Endothelial cell of umbilical vein (primary cell): ENCODE measurements at regions not wholly inside any gene's neighbourhood (a gene's known extent, or its start where the extent isn't known, plus 50 kb on each side); places are given as distances from the start of the nearest gene placed in this dataset.

Experiments used
- BruUV-seq: library from RNA; stranded (reverse); fragments of 400-500 nt; replicated peaks from 2 replicates; lab custom pipeline; 2021; lab: Mats Ljungman, UMichigan
- CTCF ChIA-PET: fragments of 300-600, 350-600 bp; sonication (Branson Sonifier 250); formaldehyde crosslinking; loops from one replicate; lab custom pipeline; 2021; ENCODE audit warnings: antibody characterized with exemption, inconsistent platforms; lab: Charles Lee
- POLR2A ChIA-PET: fragments of 300-600, 350-600 bp; sonication (Branson Sonifier 250); formaldehyde crosslinking; loops from one replicate; lab custom pipeline; 2021; ENCODE audit warnings: antibody characterized with exemption, inconsistent platforms; lab: Charles Lee
- DNase-seq: peaks from one replicate; pipeline ENCODE4 v3.0.0-alpha.2; 2011; ENCODE audit warnings: low read depth, low spot score
- FAIRE-seq: peaks from 2 replicates; lab custom pipeline; 2011; peaks lifted over from hg19 to GRCh38; lab: Jason Lieb, UNC
- H2AFZ ChIP-seq: 2 replicates; pipeline ENCODE4 v1.6.0; 2012; ENCODE audit warnings: low read depth, low read length, control low read depth, inconsistent platforms
- H3K27ac ChIP-seq: 2 replicates; pipeline ENCODE4 v1.5.1; 2011; ENCODE audit warnings: low read depth, mild to moderate bottlenecking, control low read depth, low read length, moderate library complexity; ENCODE audit not compliant: insufficient read depth
- H3K27me3 ChIP-seq, 2 experiments: 2 replicates each; pipeline versions ENCODE4 v1.6.0 to v1.6.1; 2011; ENCODE audit warnings: low read length in 2 of 2, mixed read lengths in 1 of 2; ENCODE audit not compliant: control insufficient read depth in 2 of 2, insufficient read depth in 2 of 2
- H3K36me3 ChIP-seq, 2 experiments: 2 replicates in 1 of 2; 3 replicates in 1 of 2; pipeline ENCODE4 v1.5.1; 2011; ENCODE audit warnings: low read length in 2 of 2, mild to moderate bottlenecking in 1 of 2, moderate library complexity in 1 of 2; ENCODE audit not compliant: control insufficient read depth in 2 of 2, insufficient read depth in 2 of 2; ENCODE audit errors: extremely low read depth in 1 of 2
- H3K4me1 ChIP-seq: 3 replicates; pipeline ENCODE4 v1.5.1; 2011; ENCODE audit warnings: mild to moderate bottlenecking, low read length; ENCODE audit not compliant: control insufficient read depth, insufficient read depth; ENCODE audit errors: extremely low read depth
- H3K4me2 ChIP-seq: 2 replicates; pipeline ENCODE4 v1.6.1; 2011; ENCODE audit warnings: low read length, control low read depth, mixed read lengths; ENCODE audit not compliant: insufficient read depth
- H3K4me3 ChIP-seq, 3 experiments: fragments of 200-600 bp in 1 of 3; sonication (generic), shearing (Covaris generic) in 1 of 3; replicated peaks in 1 of 3; 2 replicates each; pipeline ENCODE4 v1.5.1; 2011 to 2016; ENCODE audit warnings: control low read depth in 3 of 3, low read length in 3 of 3, mild to moderate bottlenecking in 2 of 3, inconsistent platforms in 1 of 3, low read depth in 1 of 3, moderate library complexity in 1 of 3; ENCODE audit not compliant: insufficient read depth in 1 of 3
- H3K79me2 ChIP-seq: 2 replicates; pipeline ENCODE4 v1.6.0; 2012; ENCODE audit warnings: low read length, inconsistent platforms; ENCODE audit not compliant: control insufficient read depth, insufficient read depth
- H3K9ac ChIP-seq: replicated peaks from 2 replicates; pipeline ENCODE3; 2011; ENCODE audit warnings: low read length, control low read depth; ENCODE audit not compliant: insufficient read depth; ENCODE audit errors: extremely low read depth
- H3K9me1 ChIP-seq: replicated peaks from 3 replicates; pipeline ENCODE4 v1.6.0; 2011; ENCODE audit warnings: mild to moderate bottlenecking, low read length; ENCODE audit not compliant: control insufficient read depth, insufficient read depth; ENCODE audit errors: extremely low read depth
- H3K9me3 ChIP-seq: replicated peaks from 2 replicates; pipeline ENCODE4 v1.5.1; 2012; ENCODE audit warnings: low read length, inconsistent platforms; ENCODE audit not compliant: control insufficient read depth, insufficient read depth
- H4K20me1 ChIP-seq: replicated peaks from 2 replicates; pipeline ENCODE3; 2011; ENCODE audit warnings: mild to moderate bottlenecking, low read length; ENCODE audit not compliant: control insufficient read depth, insufficient read depth; ENCODE audit errors: extremely low read depth
- CTCF ChIP-seq, 2 donors: IDR thresholded peaks; 1 replicate in 1 of 2; 2 replicates in 1 of 2; pipeline ENCODE4 v1.5.1; 2011; ENCODE audit warnings: low read length in 2 of 2, mild to moderate bottlenecking in 2 of 2, moderate library complexity in 2 of 2, control low read depth in 1 of 2, inconsistent platforms in 1 of 2, low read depth in 1 of 2; ENCODE audit not compliant: insufficient read depth in 1 of 2; ENCODE audit errors: extremely low read depth in 1 of 2
- EZH2 ChIP-seq: IDR thresholded peaks from 2 replicates; pipeline ENCODE4 v1.6.1; 2012; ENCODE audit warnings: borderline replicate concordance, low read depth, mild to moderate bottlenecking, moderate library complexity, low read length, inconsistent platforms; ENCODE audit not compliant: severe bottlenecking
- FOS ChIP-seq: IDR thresholded peaks from 2 replicates; pipeline ENCODE4 v1.6.1; 2011; ENCODE audit warnings: mild to moderate bottlenecking, low read length, moderate library complexity, borderline replicate concordance; ENCODE audit not compliant: insufficient read depth
- GATA2 ChIP-seq: IDR thresholded peaks from 2 replicates; pipeline ENCODE4 v1.7.0; 2011; ENCODE audit warnings: low read depth, mild to moderate bottlenecking, moderate library complexity, mixed read lengths, low read length; ENCODE audit not compliant: insufficient read length, insufficient read depth
- JUN ChIP-seq: IDR thresholded peaks from 2 replicates; pipeline ENCODE4 v1.6.1; 2011; ENCODE audit warnings: borderline replicate concordance, low read depth; ENCODE audit not compliant: insufficient read length, insufficient read depth
- MAX ChIP-seq: IDR thresholded peaks from 2 replicates; pipeline ENCODE4 v1.6.1; 2011; ENCODE audit not compliant: insufficient read depth, insufficient read length
- MYC ChIP-seq: IDR thresholded peaks from one replicate; pipeline ENCODE4 v1.6.1; 2011; ENCODE audit warnings: mild to moderate bottlenecking, low read depth, low read length
- POLR2A ChIP-seq: IDR thresholded peaks from 2 replicates; pipeline ENCODE4 v1.6.1; 2012; ENCODE audit warnings: low read depth, mild to moderate bottlenecking, control low read depth, low read length
- POLR2AphosphoS5 ChIP-seq: IDR thresholded peaks from 2 replicates; pipeline ENCODE4 v1.6.1; 2012; ENCODE audit warnings: low read depth, mild to moderate bottlenecking, control low read depth, low read length, moderate library complexity; ENCODE audit not compliant: insufficient read depth
- dilution Hi-C: fragments of 300-500 bp; cut with MboI; formaldehyde crosslinking; loops from one replicate; pipeline ENCODE4 v1.15.0; 2019; ENCODE audit warnings: low sequenced_read_pairs; ENCODE audit not compliant: extremely low pct_ligation_motif_present
- intact Hi-C: fragments of 100-400 bp; cut with micrococcal nuclease; formaldehyde crosslinking; loops from one replicate; pipeline ENCODE4 v1.10.0; 2022

DNA sequence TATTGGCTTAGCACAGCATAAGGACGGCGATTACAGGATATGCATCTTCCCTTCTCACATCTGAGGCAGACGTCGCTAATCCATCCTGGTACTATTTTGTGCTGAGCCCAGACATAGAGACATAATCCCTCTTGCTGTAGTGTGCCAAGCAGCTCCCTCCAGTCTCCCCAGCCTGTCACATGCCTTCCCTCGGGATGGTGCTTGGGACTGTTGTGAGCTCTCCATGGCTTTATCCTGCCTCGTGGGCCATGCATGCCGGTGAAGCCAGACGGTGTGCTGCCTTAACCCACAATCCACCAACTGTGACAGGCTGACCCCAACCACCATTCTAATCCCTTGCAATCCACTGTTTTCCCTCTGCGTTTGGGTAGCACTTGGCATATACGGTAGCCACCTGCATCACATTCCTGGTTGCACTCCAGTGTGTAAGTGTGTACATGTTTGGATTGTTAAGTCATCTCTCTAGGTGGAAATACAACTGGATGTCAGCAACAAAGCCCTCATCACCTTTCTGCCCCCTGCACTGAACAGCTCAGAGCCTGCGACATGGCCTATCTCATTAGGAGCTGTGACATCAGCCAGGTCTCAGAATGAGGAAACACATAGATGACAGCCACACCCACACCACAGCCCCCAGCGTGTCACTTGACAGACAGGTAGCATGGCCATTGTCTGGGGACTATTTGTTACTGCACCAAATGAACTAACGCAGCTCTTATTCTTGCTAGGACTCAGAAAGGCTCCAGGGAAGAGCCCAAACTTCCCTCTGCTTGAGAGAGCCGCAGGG, 374.8 kb upstream of the CDH4 start:
- TF ChIP-seq MYC (no peak), JUN (no peak), POLR2A (no peak), POLR2AphosphoS5 (no peak), MAX (no peak), EZH2 (no peak), GATA2 (no peak), FOS (no peak), CTCF (IDR thresholded peaks at IDR 0.05; ENCODE audit: extremely low read depth in 1 of 2, insufficient read depth in 1 of 2, low read depth in 1 of 2, low read length in 2 of 2) (no peak)
- no peaks in the 10 kb centered on the region for H3K27me3 ChIP-seq
- no peak overlapping the region for H3K4me2 ChIP-seq
- dilution Hi-C loops: no loop called here
- no peaks in the 10 kb centered on the region for H3K4me1 ChIP-seq
- H3K79me2 ChIP-seq: no peaks in the 10 kb centered on the region
- H3K9me1 ChIP-seq: no peaks in the 10 kb centered on the region
- no peak overlapping the region for H3K4me3 ChIP-seq
- no peak overlapping the region for H3K9ac ChIP-seq
- no TSS peak for BruUV-seq
- no peaks in the 10 kb centered on the region for H3K36me3 ChIP-seq
- FAIRE-seq (no peak), DNase-seq (no peak)
- no peak overlapping the region for H2AFZ ChIP-seq
- no peaks in the 10 kb centered on the region for H4K20me1 ChIP-seq
- peaks cover 11% of the 10 kb centered on the region for H3K9me3 ChIP-seq
- POLR2A ChIA-PET: no interaction called here
- intact Hi-C loops: no loop called here
- CTCF ChIA-PET: interaction anchor here (1.2 kb wide), 1 partner anchor 17 kb away, joined by 3 read pairs; no protein-coding TSS in a partner anchor
- no peak overlapping the region for H3K27ac ChIP-seq
